RWPE1 (cell line): ENCODE measurements at regions not wholly inside any gene's neighbourhood (a gene's known extent, or its start where the extent isn't known, plus 50 kb on each side); places are given as distances from the start of the nearest gene placed in this dataset.

Source experiments
- CTCF ChIA-PET: fragments of 350-600 bp; sonication (Branson Sonifier 250); formaldehyde crosslinking; extraction: SDS; loops from one replicate; lab custom pipeline; 2021; lab: Yijun Ruan, JAX
- POLR2A ChIA-PET: fragments of 400-600 bp; formaldehyde crosslinking; extraction: SDS; loops from one replicate; lab custom pipeline; 2020; ENCODE audit warnings: antibody characterized with exemption; ENCODE audit not compliant: low non-redundant PET; lab: Yijun Ruan, JAX
- DNase-seq: peaks from one replicate; pipeline ENCODE4 v3.0.0; 2012; ENCODE audit warnings: low spot score
- H3K27ac ChIP-seq: fragments of 450-650 bp; 2 replicates; pipeline ENCODE4 v1.5.1; 2017
- TF ChIP-seq, protein P1 (sequence below): fragments of 450-650 bp; conservative IDR thresholded peaks from 2 replicates; pipeline ENCODE4 v1.5.1; 2017; ENCODE audit warnings: low read depth, mild to moderate bottlenecking

DNA sequence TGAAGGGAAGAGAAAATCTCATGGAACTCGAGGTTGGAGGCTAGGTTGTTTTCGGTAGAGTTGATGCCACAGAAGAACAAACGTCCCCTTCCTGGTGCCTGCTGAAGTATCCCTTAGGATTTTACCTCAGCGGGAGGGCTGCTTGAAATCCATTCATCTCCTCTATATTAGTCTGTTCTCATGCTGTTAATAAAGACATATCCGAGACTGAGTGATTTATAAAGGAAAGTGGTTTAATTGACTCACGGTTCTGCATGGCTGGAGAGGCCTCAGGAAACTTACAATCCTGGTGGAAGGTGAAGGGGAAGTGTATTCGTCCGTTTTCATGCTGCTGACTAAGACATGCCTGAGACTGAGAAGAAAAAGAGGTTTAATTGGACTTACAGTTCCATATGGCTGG lies 413.5 kb downstream of the NPHP4 start:
- POLR2A ChIA-PET, result no interaction called here
- TF ChIP-seq, protein P1, sequence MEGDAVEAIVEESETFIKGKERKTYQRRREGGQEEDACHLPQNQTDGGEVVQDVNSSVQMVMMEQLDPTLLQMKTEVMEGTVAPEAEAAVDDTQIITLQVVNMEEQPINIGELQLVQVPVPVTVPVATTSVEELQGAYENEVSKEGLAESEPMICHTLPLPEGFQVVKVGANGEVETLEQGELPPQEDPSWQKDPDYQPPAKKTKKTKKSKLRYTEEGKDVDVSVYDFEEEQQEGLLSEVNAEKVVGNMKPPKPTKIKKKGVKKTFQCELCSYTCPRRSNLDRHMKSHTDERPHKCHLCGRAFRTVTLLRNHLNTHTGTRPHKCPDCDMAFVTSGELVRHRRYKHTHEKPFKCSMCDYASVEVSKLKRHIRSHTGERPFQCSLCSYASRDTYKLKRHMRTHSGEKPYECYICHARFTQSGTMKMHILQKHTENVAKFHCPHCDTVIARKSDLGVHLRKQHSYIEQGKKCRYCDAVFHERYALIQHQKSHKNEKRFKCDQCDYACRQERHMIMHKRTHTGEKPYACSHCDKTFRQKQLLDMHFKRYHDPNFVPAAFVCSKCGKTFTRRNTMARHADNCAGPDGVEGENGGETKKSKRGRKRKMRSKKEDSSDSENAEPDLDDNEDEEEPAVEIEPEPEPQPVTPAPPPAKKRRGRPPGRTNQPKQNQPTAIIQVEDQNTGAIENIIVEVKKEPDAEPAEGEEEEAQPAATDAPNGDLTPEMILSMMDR, result no peak
- no peak for DNase-seq
- CTCF ChIA-PET, result no interaction called here
- no peak overlapping the region for H3K27ac ChIP-seq

DNA sequence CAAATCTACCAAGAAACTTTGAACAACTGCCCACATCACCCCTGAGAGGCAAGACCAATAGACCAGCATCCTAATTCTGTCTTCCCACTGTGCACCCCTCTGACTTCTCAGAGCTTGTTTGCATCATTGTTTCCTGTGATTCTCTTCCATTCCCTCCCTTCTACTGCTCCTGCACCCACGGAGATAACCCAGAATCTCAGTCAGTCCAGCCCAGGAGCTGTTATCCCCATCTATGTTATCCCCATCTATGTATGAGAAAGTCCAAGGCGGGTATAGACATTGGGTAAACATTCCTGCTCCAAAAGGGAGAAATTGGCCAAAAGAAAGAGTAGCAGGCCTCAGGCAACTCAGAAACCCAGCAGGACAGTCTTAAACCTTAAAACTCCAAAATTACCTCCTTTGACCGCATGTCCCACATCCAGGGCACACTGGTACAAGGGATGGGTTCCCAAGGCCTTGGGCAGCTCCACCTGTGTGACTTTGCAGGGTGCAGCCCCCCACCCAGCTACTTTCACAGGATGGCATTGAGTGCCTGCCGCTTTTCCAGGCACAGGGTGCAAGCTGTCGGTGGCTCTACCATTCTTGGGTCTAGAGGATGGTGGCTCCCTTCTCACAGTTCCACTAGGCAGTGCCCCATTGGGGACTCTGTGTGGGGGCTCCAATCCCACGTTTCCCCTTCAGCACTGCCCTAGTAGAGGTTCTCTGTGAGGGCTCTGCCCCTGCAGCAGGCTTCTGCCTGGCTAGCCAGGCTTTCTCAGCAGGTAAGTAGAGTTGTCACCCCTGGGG lies 414.8 kb downstream of the NPHP4 start:
- TF ChIP-seq, protein P1, result no peak
- no peak for DNase-seq
- no peak overlapping the region for H3K27ac ChIP-seq
- POLR2A ChIA-PET, result no interaction called here
- CTCF ChIA-PET, result no interaction called here

GRCh38 chr1:5576673-5577065 lies 415.6 kb downstream of the NPHP4 start:
- POLR2A ChIA-PET, result no interaction called here
- CTCF ChIA-PET, result no interaction called here
- H3K27ac ChIP-seq, result no peak overlapping the region
- TF ChIP-seq, protein P1, result no peak
- DNase-seq, result no peak

GRCh38 chr1:5576011-5576672 lies 416.1 kb downstream of the NPHP4 start:
- TF ChIP-seq, protein P1, result no peak
- H3K27ac ChIP-seq, result no peak overlapping the region
- CTCF ChIA-PET, result interaction anchor here (0.6 to 0.7 kb wide), 2 partner anchors 26 to 407 kb away, joined by 3 to 5 read pairs; no protein-coding TSS in a partner anchor
- no peak for DNase-seq
- POLR2A ChIA-PET, result no interaction called here

DNA sequence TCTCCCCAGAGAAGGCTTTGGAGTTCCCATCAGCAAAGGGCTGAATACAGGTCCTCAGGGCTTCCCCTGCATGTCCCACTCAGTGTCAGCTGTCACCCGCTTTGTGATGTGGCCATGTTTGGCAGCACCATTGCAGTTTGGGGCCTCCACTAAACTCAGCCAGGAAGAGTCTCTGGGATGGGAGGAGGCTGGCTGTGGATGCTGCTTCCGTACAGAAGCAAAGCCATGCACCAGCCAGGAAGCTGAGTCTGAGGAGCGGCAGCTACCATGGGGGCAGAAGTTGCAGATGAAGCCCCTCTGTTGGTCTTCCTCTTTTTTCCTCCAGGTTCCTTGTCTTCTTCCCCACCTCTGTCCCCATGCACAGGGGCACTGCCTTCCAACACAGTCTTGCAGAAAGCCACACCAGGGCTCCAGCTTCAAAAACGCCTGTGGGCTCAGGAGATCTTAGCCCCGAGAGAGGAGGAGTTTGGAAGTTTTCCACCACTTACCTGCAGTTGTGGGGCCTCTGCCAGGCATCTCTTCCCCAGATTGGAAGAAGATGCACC lies 416.8 kb downstream of the NPHP4 start:
- ChIA-PET CTCF (interaction anchor here (0.6 to 0.7 kb wide), 2 partner anchors 25 to 406 kb away, joined by 3 to 5 read pairs; no protein-coding TSS in a partner anchor), POLR2A (no interaction called here)
- no peak for DNase-seq
- no peak overlapping the region for H3K27ac ChIP-seq
- TF ChIP-seq, protein P1, result no peak

DNA sequence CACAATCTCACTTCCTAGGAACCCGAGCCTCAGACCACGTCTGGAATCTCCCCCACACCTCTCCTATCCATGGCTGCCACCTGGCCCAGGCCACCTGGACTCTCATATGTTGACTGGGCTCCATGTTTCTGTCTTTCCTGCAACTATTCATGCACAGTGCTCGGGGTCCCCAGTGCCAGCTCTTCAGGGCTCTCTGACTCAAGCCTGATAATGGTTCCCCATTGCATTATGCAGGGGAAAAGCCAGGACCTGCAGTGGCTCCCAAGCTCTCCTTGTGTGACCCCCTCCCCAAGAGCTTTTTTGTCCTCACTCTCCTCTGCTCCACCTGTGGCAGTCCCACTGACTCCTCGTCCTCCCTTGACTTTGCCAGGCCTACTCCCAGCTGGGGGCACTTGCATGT lies 417.6 kb downstream of the NPHP4 start:
- no peak overlapping the region for H3K27ac ChIP-seq
- no peak for DNase-seq
- TF ChIP-seq, protein P1, result no peak
- ChIA-PET CTCF (no interaction called here), POLR2A (no interaction called here)
